Right ventricle myocardium superior (tissue), 1 donor: ENCODE measurements at regions not wholly inside any gene's neighbourhood (a gene's known extent, or its start where the extent isn't known, plus 50 kb on each side); places are given as distances from the start of the nearest gene placed in this dataset.

Experiments
- ATAC-seq: fragments of 200-7000 bp; cut with Tn5 transposase; one replicate; pipeline ENCODE4 v1.9.1; 2020; ENCODE audit warnings: mild to moderate bottlenecking; ENCODE audit not compliant: poor library complexity
- DNase-seq: peaks from one replicate; pipeline ENCODE4 v3.0.0-alpha.2; 2020
- intact Hi-C: fragments of 100-400 bp; cut with DNase I; formaldehyde crosslinking; loops from one replicate; pipeline ENCODE4 v1.11.2; 2022
- donor health status: DM: no; HTN: yes; CAD: no; lungs with severe emphysema.

- ATAC-seq: no peak
- intact Hi-C loops: no loop called here
- no peak for DNase-seq
Measured at GRCh38 chr2:145085612-145086011, 565.7 kb upstream of the ZEB2 start.

- no peak for ATAC-seq
- DNase-seq: no peak
- intact Hi-C loops: no loop called here
Measured at GRCh38 chr2:145080426-145080825, 560.5 kb upstream of the ZEB2 start.

- intact Hi-C loops: no loop called here
- ATAC-seq (no peak), DNase-seq (no peak)
Measured at GRCh38 chr2:145079641-145080040, 559.7 kb upstream of the ZEB2 start.

GRCh38 chr2:145078923-145079322 is 559.0 kb upstream of the ZEB2 start:
- intact Hi-C loops: no loop called here
- ATAC-seq (no peak), DNase-seq (no peak)

GRCh38 chr2:145076085-145076484 is 556.2 kb upstream of the ZEB2 start:
- no peak for ATAC-seq
- intact Hi-C loops: no loop called here
- no peak for DNase-seq

- DNase-seq: no peak
- intact Hi-C loops: no loop called here
- ATAC-seq: no peak
Measured at GRCh38 chr2:145075454-145076062, 555.6 kb upstream of the ZEB2 start.

GRCh38 chr2:145070703-145071102 is 550.8 kb upstream of the ZEB2 start:
- no peak for DNase-seq
- ATAC-seq: no peak
- intact Hi-C loops: no loop called here

GRCh38 chr2:145068509-145068908 is 548.6 kb upstream of the ZEB2 start:
- intact Hi-C loops: no loop called here
- ATAC-seq (no peak), DNase-seq (no peak)

- intact Hi-C loops: no loop called here
- ATAC-seq: no peak
Measured at GRCh38 chr2:145067549-145068030, 547.7 kb upstream of the ZEB2 start.

GRCh38 chr2:145066856-145067548 is 547.1 kb upstream of the ZEB2 start:
- DNase-seq: no peak
- intact Hi-C loops: no loop called here
- ATAC-seq: peak; percentile 76

More at GRCh38 chr2:145067549-145068030, 547.7 kb upstream of the ZEB2 start:
- DNase-seq: no peak

- peak; percentile 29 for DNase-seq
- intact Hi-C loops: no loop called here
- peak; percentile 83 for ATAC-seq
Measured at GRCh38 chr2:145066151-145066661, 546.3 kb upstream of the ZEB2 start.

- ATAC-seq: peak; percentile 23
- intact Hi-C loops: no loop called here
Measured at GRCh38 chr2:145065342-145065741, 545.4 kb upstream of the ZEB2 start.

GRCh38 chr2:145064511-145064910 is 544.6 kb upstream of the ZEB2 start:
- ATAC-seq (no peak), DNase-seq (no peak)
- intact Hi-C loops: no loop called here

More at GRCh38 chr2:145065342-145065741, 545.4 kb upstream of the ZEB2 start:
- DNase-seq: no peak

- intact Hi-C loops: no loop called here
- no peak for ATAC-seq
Measured at GRCh38 chr2:145060876-145061275, 541.0 kb upstream of the ZEB2 start.

GRCh38 chr2:145059914-145060313 is 540.0 kb upstream of the ZEB2 start:
- no peak for DNase-seq
- intact Hi-C loops: no loop called here
- ATAC-seq: no peak

More at GRCh38 chr2:145060876-145061275, 541.0 kb upstream of the ZEB2 start:
- DNase-seq: no peak

GRCh38 chr2:145059343-145059742 is 539.4 kb upstream of the ZEB2 start:
- ATAC-seq (no peak), DNase-seq (no peak)
- intact Hi-C loops: no loop called here

GRCh38 chr2:145058457-145058856 is 538.5 kb upstream of the ZEB2 start:
- no peak for ATAC-seq
- DNase-seq: no peak
- intact Hi-C loops: no loop called here

GRCh38 chr2:145055651-145056050 is 535.7 kb upstream of the ZEB2 start:
- no peak for ATAC-seq

GRCh38 chr2:145050134-145050533 is 530.2 kb upstream of the ZEB2 start:
- no peak for DNase-seq
- intact Hi-C loops: no loop called here
- ATAC-seq: no peak

More at GRCh38 chr2:145055651-145056050, 535.7 kb upstream of the ZEB2 start:
- intact Hi-C loops: no loop called here
- DNase-seq: no peak

GRCh38 chr2:145049475-145049874 is 529.6 kb upstream of the ZEB2 start:
- no peak for DNase-seq
- ATAC-seq: no peak
- intact Hi-C loops: no loop called here
